GM12874 (cell line): ENCODE measurements at regions not wholly inside any gene's neighbourhood (a gene's known extent, or its start where the extent isn't known, plus 50 kb on each side); places are given as distances from the start of the nearest gene placed in this dataset.

Source experiments
- CTCF ChIP-seq: IDR thresholded peaks from 2 replicates; pipeline ENCODE4 v1.5.1; 2011; ENCODE audit warnings: low read depth, mild to moderate bottlenecking, control low read depth, low read length, moderate library complexity; ENCODE audit not compliant: insufficient read depth

GRCh38 chr15:92322566-92323355, 70.9 kb upstream of the ST8SIA2 start:
- TF ChIP-seq CTCF: no peak

- TF ChIP-seq CTCF: no peak
Measured at GRCh38 chr15:92323525-92323924, 70.2 kb upstream of the ST8SIA2 start.

GRCh38 chr15:92324101-92324963, 69.3 kb upstream of the ST8SIA2 start:
- no peak for TF ChIP-seq CTCF

- no peak for TF ChIP-seq CTCF
Measured at GRCh38 chr15:92326236-92326635, 67.4 kb upstream of the ST8SIA2 start.

DNA sequence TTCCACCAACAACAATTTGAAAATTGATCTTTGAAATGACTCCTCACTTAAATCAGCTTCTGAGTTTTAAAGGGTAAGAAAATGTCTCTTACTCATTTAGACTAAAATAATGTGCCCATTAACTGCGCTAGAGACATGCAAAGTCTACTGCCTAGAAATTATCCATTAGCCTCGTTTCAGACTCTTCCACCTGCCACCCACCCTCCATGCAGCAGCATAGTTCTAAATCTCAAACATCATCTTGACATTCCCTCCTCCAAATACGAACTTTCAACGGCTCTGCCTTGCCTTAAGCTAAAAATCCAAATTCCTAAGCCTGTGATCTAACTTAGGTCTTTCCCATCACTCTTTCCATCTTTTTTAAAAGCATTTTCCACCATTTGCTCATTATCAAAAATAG, 66.6 kb upstream of the ST8SIA2 start:
- no peak for TF ChIP-seq CTCF

DNA sequence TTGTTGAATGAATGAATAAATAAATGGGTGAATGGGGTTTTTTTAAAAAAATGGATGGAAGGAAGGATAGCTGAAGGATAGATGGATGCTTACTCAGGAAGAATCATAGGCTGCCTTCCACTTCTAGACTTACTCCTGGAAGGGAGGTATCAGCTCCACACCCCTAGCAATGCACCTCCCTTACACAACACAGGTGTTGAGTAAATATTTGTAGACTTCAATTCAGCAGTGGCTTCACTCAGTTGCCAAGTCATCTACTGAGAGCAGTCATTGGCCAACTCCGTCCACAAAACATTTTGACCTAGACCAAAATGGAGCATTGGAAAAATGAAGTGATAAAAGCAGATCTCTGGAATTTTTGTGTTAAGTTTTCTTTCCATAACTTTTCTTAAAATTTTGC, 65.5 kb upstream of the ST8SIA2 start:
- no peak for TF ChIP-seq CTCF

DNA sequence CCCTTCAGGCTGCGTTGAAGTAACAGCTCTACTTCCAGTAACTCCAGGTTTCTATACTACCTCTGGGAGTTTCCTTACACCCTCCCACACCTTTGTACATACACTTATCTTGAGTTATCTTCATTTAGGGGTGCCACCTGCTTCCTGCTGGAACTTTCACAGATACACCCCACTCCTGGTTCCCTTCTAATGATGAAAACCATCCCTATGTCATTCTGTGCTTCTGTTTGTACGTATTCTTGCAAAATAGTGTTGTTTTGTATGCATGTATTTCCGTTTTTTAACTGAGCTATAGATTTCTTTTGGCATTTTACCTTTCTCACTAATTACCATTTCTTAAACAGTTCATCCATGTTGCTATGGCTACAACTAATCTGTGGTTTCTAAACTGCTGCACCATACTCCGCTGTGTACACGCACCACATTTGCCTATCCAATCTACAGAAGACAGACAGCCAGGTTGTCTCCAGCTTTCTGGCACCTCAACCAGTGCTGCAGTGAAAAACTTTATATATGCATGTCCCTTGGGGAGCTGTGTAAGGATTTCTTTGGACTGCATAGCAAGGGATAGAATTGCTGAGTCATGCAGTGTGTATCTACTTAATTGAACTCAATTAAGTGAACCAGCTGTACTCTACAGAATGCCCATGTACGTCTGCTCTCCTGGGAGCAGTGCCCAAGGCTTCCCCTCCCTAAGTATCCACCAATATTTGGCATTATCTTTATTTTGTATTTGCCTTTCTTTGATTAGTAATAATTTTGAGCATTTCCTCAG, 61.4 kb upstream of the ST8SIA2 start:
- TF ChIP-seq CTCF: no peak
